Aorta (tissue), 5 donors: ENCODE measurements at regions not wholly inside any gene's neighbourhood (a gene's known extent, or its start where the extent isn't known, plus 50 kb on each side); places are given as distances from the start of the nearest gene placed in this dataset.

ENCODE experiments used
- ATAC-seq: fragments of 200-7000 bp; cut with Tn5 transposase; one replicate; pipeline ENCODE4 v1.9.1; 2022; ENCODE audit warnings: moderate library complexity; ENCODE audit not compliant: low FRiP score
- DNase-seq, 2 donors: peaks; one replicate each; pipeline ENCODE4 v3.0.0-alpha.2; 2020
- H3K27ac ChIP-seq, 2 donors: one replicate each; pipeline ENCODE4 v1.5.1; 2013; ENCODE audit warnings: low read length in 2 of 2, mild to moderate bottlenecking in 2 of 2, moderate library complexity in 2 of 2, control low read depth in 1 of 2, inconsistent platforms in 1 of 2, low read depth in 1 of 2
- H3K27me3 ChIP-seq, 2 donors: one replicate each; pipeline ENCODE4 v1.6.1; 2013; ENCODE audit warnings: control low read depth in 1 of 2, low read length in 1 of 2, mild to moderate bottlenecking in 1 of 2, moderate library complexity in 1 of 2; ENCODE audit not compliant: insufficient read depth in 2 of 2, control insufficient read depth in 1 of 2
- H3K36me3 ChIP-seq, 2 donors: one replicate each; pipeline ENCODE4 v1.6.1; 2013; ENCODE audit warnings: control low read depth in 1 of 2, low read length in 1 of 2, mild to moderate bottlenecking in 1 of 2; ENCODE audit not compliant: insufficient read depth in 2 of 2, control insufficient read depth in 1 of 2
- H3K4me1 ChIP-seq, 2 donors: one replicate each; pipeline ENCODE4 v1.6.1; 2013; ENCODE audit warnings: low read length in 2 of 2, control low read depth in 1 of 2, mild to moderate bottlenecking in 1 of 2, moderate library complexity in 1 of 2; ENCODE audit not compliant: insufficient read depth in 2 of 2, control insufficient read depth in 1 of 2
- H3K4me3 ChIP-seq, 2 donors: one replicate each; pipeline ENCODE4 v1.5.1; 2013; ENCODE audit warnings: low read length in 2 of 2, control low read depth in 1 of 2, mild to moderate bottlenecking in 1 of 2
- H3K9me3 ChIP-seq: one replicate; pipeline ENCODE4 v1.6.1; 2013; ENCODE audit warnings: mild to moderate bottlenecking, low read length; ENCODE audit not compliant: control insufficient read depth
- WGBS, 2 donors: extraction: QIAGEN DNeasy Blood & Tissue Kit; methylation state at CpG; one replicate each; pipeline ENCODE4 v1.1.7; 2013; 5-methylcytosine and 5-hydroxymethylcytosine counted together
- intact Hi-C, 2 donors: fragments of 100-400 bp; cut with DNase I; formaldehyde crosslinking; loops; one replicate each; pipeline versions ENCODE4 v1.14.2 to v1.15.0; 2022
- donor health status: healthy with polysubstance abuse.
- donor health status: Bipolar disorder and iron deficiency.
- donor health status: DM: no; HTN: no; CAD: no.
- donor health status: DM: no; HTN: no; CAD: no.
- donor health status: DM: yes; HTN: yes; CAD: no.

GRCh38 chr1:58248791-58249190 is 297.7 kb downstream of the OMA1 start:
- Histone ChIP-seq H3K4me1 (no peaks in the 10 kb centered on the region), H3K27ac (no peak overlapping the region), H3K27me3 (peaks cover 0 to 2% of the 10 kb centered on the region in 2 donors), H3K36me3 (no peaks in the 10 kb centered on the region), H3K9me3 (peaks cover 2% of the 10 kb centered on the region), H3K4me3 (no peak overlapping the region)
- ATAC-seq (no peak), DNase-seq (no peak)
- 1 to 2% methylated on average over 11 of the region's 11 CpGs for WGBS, 2 donors
- intact Hi-C loops: no loop called here

GRCh38 chr1:58248072-58248471 is 298.5 kb downstream of the OMA1 start:
- H3K4me3 ChIP-seq: no peak overlapping the region
- DNase-seq (no peak), ATAC-seq (no peak)
- H3K36me3 ChIP-seq: no peaks in the 10 kb centered on the region
- H3K27ac ChIP-seq: no peak overlapping the region
- 14 to 19% methylated on average over 5 of the region's 5 CpGs for WGBS, 2 donors
- intact Hi-C loops: no loop called here
- peaks cover 0 to 2% of the 10 kb centered on the region in 2 donors for H3K27me3 ChIP-seq
- peaks cover 2% of the 10 kb centered on the region for H3K9me3 ChIP-seq
- H3K4me1 ChIP-seq: no peaks in the 10 kb centered on the region

DNA sequence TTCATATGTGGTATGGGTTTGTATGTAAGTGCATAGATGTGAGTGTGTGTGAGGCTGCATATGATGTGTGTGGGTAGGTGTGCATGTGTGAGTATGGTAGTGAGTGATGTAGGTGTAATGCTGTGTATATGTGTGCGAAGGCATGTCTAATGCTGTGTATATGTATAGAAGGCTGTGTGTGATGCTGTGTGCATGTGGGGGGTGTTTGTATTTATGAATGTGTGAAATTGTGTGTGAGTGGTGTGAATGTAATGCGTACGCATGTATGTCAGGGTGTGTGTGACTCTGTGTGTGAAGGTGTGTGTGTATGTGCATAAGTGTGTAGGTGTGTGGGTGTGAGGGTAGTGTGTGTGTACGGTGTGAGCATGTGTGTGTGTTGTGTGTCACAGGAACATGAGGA is 300.0 kb downstream of the OMA1 start:
- no peak for DNase-seq
- 91 to 93% methylated on average over 4 of the region's 4 CpGs for WGBS, 2 donors

DNA sequence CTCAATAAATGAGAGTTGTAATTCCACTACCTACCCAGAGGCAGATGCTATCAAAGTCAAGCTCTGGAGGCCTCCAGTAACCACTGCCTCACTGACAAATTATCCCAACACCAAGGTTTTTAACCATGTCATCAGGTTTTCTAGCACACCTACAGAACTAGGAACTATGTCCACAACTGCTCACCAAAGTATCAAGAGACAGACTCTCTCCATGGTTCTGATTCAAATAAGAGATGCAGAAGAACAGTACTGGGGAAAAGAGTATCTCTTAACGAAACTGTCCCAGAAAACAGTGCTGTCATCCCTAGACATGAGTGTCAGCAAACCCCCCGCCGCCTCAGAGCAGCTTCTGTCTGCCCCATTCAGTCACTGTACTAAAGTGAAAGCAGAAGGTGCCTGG is 301.7 kb downstream of the OMA1 start:
- 63 to 70% methylated on average over 3 of the region's 3 CpGs for WGBS, 2 donors

More for the DNA sequence above, 300.0 kb downstream of the OMA1 start:
- Histone ChIP-seq H3K27ac (no peak overlapping the region), H3K27me3 (peaks cover 0 to 2% of the 10 kb centered on the region in 2 donors), H3K9me3 (peaks cover 2% of the 10 kb centered on the region), H3K36me3 (no peaks in the 10 kb centered on the region), H3K4me3 (no peak overlapping the region), H3K4me1 (no peaks in the 10 kb centered on the region)
- intact Hi-C loops: no loop called here
- no peak for ATAC-seq

DNA sequence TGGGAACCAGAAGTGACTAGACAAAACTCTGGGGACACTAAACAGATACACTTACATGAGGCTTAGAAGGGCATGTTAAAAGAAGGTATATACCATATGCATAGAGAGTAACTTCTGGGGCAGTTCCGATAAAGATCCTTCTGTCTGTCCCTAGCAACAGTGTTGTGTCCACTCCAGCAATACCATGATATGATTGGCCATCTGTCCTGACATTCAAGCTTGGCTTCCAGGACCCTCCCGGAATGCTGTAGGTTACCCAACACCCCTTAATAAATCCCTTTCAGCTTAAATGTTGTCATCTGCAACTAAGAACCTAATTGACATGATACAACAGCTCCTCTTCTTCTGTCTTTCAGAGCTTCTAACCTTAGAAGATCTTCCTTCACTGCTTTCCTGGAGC is 307.7 kb downstream of the OMA1 start:
- Histone ChIP-seq H3K36me3 (no peaks in the 10 kb centered on the region), H3K4me1 (no peaks in the 10 kb centered on the region), H3K27me3 (no peaks in the 10 kb centered on the region), H3K4me3 (no peak overlapping the region), H3K9me3 (no peaks in the 10 kb centered on the region), H3K27ac (no peak overlapping the region)
- ATAC-seq (no peak), DNase-seq (no peak)
- intact Hi-C loops: no loop called here
- 31 to 32% methylated on average over 2 of the region's 2 CpGs for WGBS, 2 donors

More for the DNA sequence above, 301.7 kb downstream of the OMA1 start:
- intact Hi-C loops: no loop called here
- DNase-seq (no peak), ATAC-seq (no peak)
- no peak overlapping the region for H3K27ac ChIP-seq
- H3K9me3 ChIP-seq: peaks cover 2% of the 10 kb centered on the region
- no peak overlapping the region for H3K4me3 ChIP-seq
- peaks cover 0 to 2% of the 10 kb centered on the region in 2 donors for H3K27me3 ChIP-seq
- H3K4me1 ChIP-seq: no peaks in the 10 kb centered on the region
- no peaks in the 10 kb centered on the region for H3K36me3 ChIP-seq

DNA sequence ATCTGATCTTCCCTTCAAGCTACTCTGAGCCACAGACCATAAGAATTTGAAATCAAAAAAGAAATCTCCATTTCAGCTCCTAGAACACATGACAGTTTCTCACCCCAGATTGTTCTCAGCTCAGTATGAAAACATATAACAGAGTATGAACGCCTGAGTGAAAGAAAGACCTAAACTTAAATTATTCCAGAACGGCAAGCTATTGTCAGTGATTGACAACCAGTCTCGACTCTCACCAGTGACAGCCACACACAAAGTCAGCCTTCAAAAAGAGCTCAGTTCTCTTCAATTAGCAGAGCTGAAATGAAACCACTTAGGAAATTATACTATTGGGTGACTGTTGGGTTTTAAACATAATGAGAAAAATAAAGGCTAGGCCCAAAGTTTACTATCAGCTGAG is 312.8 kb downstream of the OMA1 start:
- no peaks in the 10 kb centered on the region for H3K9me3 ChIP-seq
- no peaks in the 10 kb centered on the region for H3K4me1 ChIP-seq
- no peak for DNase-seq
- no peaks in the 10 kb centered on the region for H3K36me3 ChIP-seq
- WGBS, 2 donors: 47 to 49% methylated on average over 3 of the region's 3 CpGs
- ATAC-seq: no peak
- no peaks in the 10 kb centered on the region for H3K27me3 ChIP-seq
- intact Hi-C loops: no loop called here
- H3K27ac ChIP-seq: no peak overlapping the region
- no peak overlapping the region for H3K4me3 ChIP-seq

- DNase-seq (no peak), ATAC-seq (no peak)
- H3K4me3 ChIP-seq: no peak overlapping the region
- WGBS, 2 donors: 67% methylated on average over 1 of the region's 1 CpG
- H3K4me1 ChIP-seq: no peaks in the 10 kb centered on the region
- no peaks in the 10 kb centered on the region for H3K36me3 ChIP-seq
- no peaks in the 10 kb centered on the region for H3K9me3 ChIP-seq
- no peak overlapping the region for H3K27ac ChIP-seq
- intact Hi-C loops: no loop called here
- H3K27me3 ChIP-seq: no peaks in the 10 kb centered on the region
These were observed 315.3 kb downstream of the OMA1 start for GRCh38 chr1:58231204-58231603.

DNA sequence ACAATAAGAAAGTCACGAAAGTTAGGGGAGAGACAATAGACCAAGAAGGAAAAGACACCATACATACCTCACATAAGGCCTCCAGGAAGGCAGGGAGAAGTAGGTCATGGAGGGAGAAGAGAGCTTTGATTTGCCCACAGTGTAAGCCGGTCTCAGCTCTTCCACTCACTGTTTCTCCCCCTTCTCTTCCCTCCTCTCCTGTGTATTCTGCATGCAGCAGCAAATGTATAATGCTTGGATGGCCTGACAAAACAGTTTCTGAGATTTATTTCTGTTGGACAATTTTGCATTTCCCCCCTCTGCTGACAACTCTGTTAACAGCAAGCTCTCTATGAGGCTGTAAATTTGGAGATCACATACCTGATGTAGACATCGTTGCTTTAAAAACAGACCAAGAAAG is 318.9 kb downstream of the OMA1 start:
- WGBS, 2 donors: 44 to 48% methylated on average over 3 of the region's 3 CpGs
- DNase-seq (no peak), ATAC-seq (no peak)
- no peaks in the 10 kb centered on the region for H3K27me3 ChIP-seq
- intact Hi-C loops: no loop called here
- H3K27ac ChIP-seq: no peak overlapping the region
- no peaks in the 10 kb centered on the region for H3K4me1 ChIP-seq
- H3K36me3 ChIP-seq: no peaks in the 10 kb centered on the region
- no peak overlapping the region for H3K4me3 ChIP-seq
- no peaks in the 10 kb centered on the region for H3K9me3 ChIP-seq

DNA sequence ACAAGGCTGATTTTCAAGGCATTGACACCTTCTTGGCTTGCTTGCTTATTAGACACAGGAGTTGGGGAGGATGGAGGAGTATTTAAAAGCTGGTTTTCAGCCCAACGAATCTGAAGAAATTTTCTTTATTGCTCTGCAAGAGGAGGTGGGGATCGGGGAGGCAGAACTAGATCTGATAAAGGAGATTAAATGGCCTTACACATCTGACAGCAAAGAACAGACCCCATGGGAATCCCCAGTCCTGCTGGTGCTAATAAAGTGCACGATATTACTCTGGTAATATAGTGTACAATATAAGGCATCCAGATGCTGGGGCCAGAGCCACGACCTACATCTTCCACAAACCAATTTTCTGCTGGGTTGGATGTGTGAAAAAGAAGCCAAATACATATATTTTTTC is 323.0 kb downstream of the OMA1 start:
- no peaks in the 10 kb centered on the region for H3K27me3 ChIP-seq
- 62 to 66% methylated on average over 4 of the region's 4 CpGs for WGBS, 2 donors
- intact Hi-C loops: no loop called here
- H3K4me1 ChIP-seq: no peaks in the 10 kb centered on the region
- ATAC-seq: no peak
- no peak overlapping the region for H3K4me3 ChIP-seq
- H3K9me3 ChIP-seq: no peaks in the 10 kb centered on the region
- H3K36me3 ChIP-seq: no peaks in the 10 kb centered on the region
- H3K27ac ChIP-seq: no peak overlapping the region
- no peak for DNase-seq
